ENCODE measurements at regions not wholly inside any gene's neighbourhood (a gene's known extent, or its start where the extent isn't known, plus 50 kb on each side); places are given as distances from the start of the nearest gene placed in this dataset.

DNA sequence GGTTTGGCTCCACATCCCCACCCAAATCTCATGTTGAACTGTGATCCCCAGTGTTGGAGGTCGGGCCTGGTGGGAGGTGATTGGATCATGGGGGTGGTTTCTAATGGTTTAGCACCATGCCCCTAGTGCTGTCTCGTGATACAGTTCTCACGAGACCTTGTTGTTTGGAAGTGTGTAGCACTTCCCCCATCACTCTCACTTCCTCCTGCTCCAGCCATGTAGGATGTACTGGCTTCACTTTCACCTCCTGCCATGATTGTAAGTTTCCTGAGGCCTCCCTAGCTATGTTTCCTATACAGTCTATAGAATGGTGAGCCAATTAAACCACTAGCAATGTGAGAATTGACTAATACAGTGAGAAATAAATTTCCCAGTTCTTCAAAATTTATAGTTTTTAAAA lies 325.9 kb downstream of the FSIP2 start:
- no peak overlapping the region for H3K9ac ChIP-seq (replicated peaks; ENCODE audit: extremely low read depth, insufficient read depth, low read length)
- dilution Hi-C loops (cut with MboI; ENCODE audit: extremely low pct_ligation_motif_present, low sequenced_read_pairs): no loop called here
- H3K79me2 ChIP-seq (ENCODE audit: control insufficient read depth, insufficient read depth, low read length): no peaks in the 10 kb centered on the region
- intact Hi-C loops (cut with micrococcal nuclease): no loop called here
- no peak overlapping the region for H3K27ac ChIP-seq (ENCODE audit: insufficient read depth, low read depth, low read length)
- no peak for FAIRE-seq
- ChIA-PET POLR2A (no interaction called here), CTCF (no interaction called here)
- BruUV-seq (replicated peaks): no TSS peak
- DNase-seq (ENCODE audit: low read depth, low spot score): no peak
- H3K9me3 ChIP-seq (replicated peaks; ENCODE audit: control insufficient read depth, insufficient read depth, low read length): no peaks in the 10 kb centered on the region
- no peaks in the 10 kb centered on the region for H3K27me3 ChIP-seq (ENCODE audit: control insufficient read depth in 2 of 2, insufficient read depth in 2 of 2, low read length in 2 of 2)
- H3K4me2 ChIP-seq (ENCODE audit: insufficient read depth, low read length): no peak overlapping the region
- no peaks in the 10 kb centered on the region for H4K20me1 ChIP-seq (replicated peaks; ENCODE audit: control insufficient read depth, extremely low read depth, insufficient read depth, low read length)
- no peak overlapping the region for H2AFZ ChIP-seq (ENCODE audit: low read depth, low read length)
- H3K9me1 ChIP-seq (replicated peaks; ENCODE audit: control insufficient read depth, extremely low read depth, insufficient read depth, low read length): no peaks in the 10 kb centered on the region
- no peaks in the 10 kb centered on the region for H3K4me1 ChIP-seq (ENCODE audit: control insufficient read depth, extremely low read depth, insufficient read depth, low read length)
- TF ChIP-seq, protein P1, sequence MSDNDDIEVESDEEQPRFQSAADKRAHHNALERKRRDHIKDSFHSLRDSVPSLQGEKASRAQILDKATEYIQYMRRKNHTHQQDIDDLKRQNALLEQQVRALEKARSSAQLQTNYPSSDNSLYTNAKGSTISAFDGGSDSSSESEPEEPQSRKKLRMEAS (IDR thresholded peaks at IDR 0.05; ENCODE audit: insufficient read depth, insufficient read length): no peak
- TF ChIP-seq MYC (IDR thresholded peaks at IDR 0.05; ENCODE audit: low read depth, low read length): no peak
- TF ChIP-seq POLR2A (IDR thresholded peaks at IDR 0.05; ENCODE audit: low read depth, low read length): no peak
- TF ChIP-seq EZH2 (IDR thresholded peaks at IDR 0.05; ENCODE audit: borderline replicate concordance, low read depth, low read length, severe bottlenecking): no peak
- no peak for TF ChIP-seq JUN (IDR thresholded peaks at IDR 0.05; ENCODE audit: borderline replicate concordance, insufficient read depth, insufficient read length, low read depth)
- TF ChIP-seq CTCF (IDR thresholded peaks at IDR 0.05; ENCODE audit: extremely low read depth in 1 of 2, insufficient read depth in 1 of 2, low read depth in 1 of 2, low read length in 2 of 2): no peak
- no peak for TF ChIP-seq FOS (IDR thresholded peaks at IDR 0.05; ENCODE audit: borderline replicate concordance, insufficient read depth, low read length)
- TF ChIP-seq GATA2 (IDR thresholded peaks at IDR 0.05; ENCODE audit: insufficient read depth, insufficient read length, low read depth, low read length): no peak
- TF ChIP-seq POLR2AphosphoS5 (IDR thresholded peaks at IDR 0.05; ENCODE audit: insufficient read depth, low read depth, low read length): no peak
- H3K4me3 ChIP-seq (replicated peaks in 1 of 3; ENCODE audit: insufficient read depth in 1 of 3, low read depth in 1 of 3, low read length in 3 of 3): no peak overlapping the region
- no peaks in the 10 kb centered on the region for H3K36me3 ChIP-seq (ENCODE audit: control insufficient read depth in 2 of 2, extremely low read depth in 1 of 2, insufficient read depth in 2 of 2, low read length in 2 of 2)

Data from endothelial cell of umbilical vein (primary cell).